Tibial nerve (tissue), 4 donors: ENCODE measurements at regions not wholly inside any gene's neighbourhood (a gene's known extent, or its start where the extent isn't known, plus 50 kb on each side); places are given as distances from the start of the nearest gene placed in this dataset.

ENCODE experiments used
- CTCF ChIP-seq, 5 experiments: fragments of 200-600 bp in 3 of 5; fragments of 450-650 bp in 2 of 5; sonication (generic) in 3 of 5; IDR thresholded peaks; one replicate each; pipeline ENCODE4 v1.5.1; 2016 to 2019; ENCODE audit warnings: antibody characterized with exemption in 5 of 5, mild to moderate bottlenecking in 3 of 5, moderate library complexity in 2 of 5
- EP300 ChIP-seq, 2 donors: sonication (generic); formaldehyde crosslinking; IDR thresholded peaks; one replicate each; pipeline ENCODE4 v1.6.1; 2017; ENCODE audit warnings: antibody characterized with exemption in 2 of 2, mild to moderate bottlenecking in 1 of 2

GRCh38 chr9:108742191-108742590 lies 113.6 kb downstream of the ACTL7B start:
- no peak for TF ChIP-seq CTCF (IDR thresholded peaks at IDR 0.05)
- no peak for TF ChIP-seq EP300 (IDR thresholded peaks at IDR 0.05)
